ENCODE measurements at regions not wholly inside any gene's neighbourhood (a gene's known extent, or its start where the extent isn't known, plus 50 kb on each side); places are given as distances from the start of the nearest gene placed in this dataset.

DNA sequence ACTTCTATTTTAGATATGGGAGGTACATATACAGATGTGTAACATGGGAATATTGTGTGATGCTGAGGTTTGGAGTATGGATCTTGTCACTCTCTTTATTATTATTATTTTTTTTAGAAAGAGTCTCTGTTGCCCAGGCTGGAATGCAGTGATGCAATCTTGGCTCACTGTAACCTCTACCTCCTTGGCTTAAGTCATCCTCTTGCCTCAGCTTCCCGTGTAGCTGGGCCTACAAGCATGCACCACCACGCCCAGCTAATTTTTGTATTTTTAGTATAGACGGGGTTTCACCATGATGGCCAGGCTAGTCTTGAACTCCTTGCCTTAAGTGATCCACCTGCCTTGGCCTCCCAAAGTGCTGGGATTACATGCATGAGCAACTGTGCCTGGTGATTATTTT lies 138.4 kb upstream of the SLC28A3 start:
- ATAC-seq (ENCODE audit: low FRiP score) = no peak
- no peak for DNase-seq (ENCODE audit: low spot score)
- TF ChIP-seq, protein P1, sequence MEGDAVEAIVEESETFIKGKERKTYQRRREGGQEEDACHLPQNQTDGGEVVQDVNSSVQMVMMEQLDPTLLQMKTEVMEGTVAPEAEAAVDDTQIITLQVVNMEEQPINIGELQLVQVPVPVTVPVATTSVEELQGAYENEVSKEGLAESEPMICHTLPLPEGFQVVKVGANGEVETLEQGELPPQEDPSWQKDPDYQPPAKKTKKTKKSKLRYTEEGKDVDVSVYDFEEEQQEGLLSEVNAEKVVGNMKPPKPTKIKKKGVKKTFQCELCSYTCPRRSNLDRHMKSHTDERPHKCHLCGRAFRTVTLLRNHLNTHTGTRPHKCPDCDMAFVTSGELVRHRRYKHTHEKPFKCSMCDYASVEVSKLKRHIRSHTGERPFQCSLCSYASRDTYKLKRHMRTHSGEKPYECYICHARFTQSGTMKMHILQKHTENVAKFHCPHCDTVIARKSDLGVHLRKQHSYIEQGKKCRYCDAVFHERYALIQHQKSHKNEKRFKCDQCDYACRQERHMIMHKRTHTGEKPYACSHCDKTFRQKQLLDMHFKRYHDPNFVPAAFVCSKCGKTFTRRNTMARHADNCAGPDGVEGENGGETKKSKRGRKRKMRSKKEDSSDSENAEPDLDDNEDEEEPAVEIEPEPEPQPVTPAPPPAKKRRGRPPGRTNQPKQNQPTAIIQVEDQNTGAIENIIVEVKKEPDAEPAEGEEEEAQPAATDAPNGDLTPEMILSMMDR (IDR thresholded peaks at IDR 0.05) = no peak

DNA sequence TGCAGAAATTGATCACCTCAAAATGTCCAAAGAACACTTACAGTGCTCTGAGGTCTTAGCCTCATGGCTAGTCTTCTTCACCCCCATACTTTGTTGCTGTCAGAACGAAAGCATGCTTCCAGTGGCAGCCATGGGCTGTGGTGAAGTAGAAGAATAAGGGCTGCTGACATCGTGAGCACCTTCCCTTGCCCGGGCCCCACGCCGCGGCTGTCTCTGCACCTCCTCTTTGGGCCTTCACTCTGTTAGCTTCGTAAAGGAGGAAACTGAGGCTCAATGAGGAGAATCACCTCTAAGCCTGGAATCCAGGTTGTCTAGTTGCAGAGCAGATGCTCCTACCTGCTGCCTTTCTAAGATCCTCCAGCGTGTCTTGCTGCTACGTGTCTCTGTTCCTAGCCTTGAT lies 139.5 kb upstream of the SLC28A3 start:
- ATAC-seq (ENCODE audit: low FRiP score) = no peak
- no peak for DNase-seq (ENCODE audit: low spot score)
- TF ChIP-seq, protein P1 (IDR thresholded peaks at IDR 0.05) = no peak

DNA sequence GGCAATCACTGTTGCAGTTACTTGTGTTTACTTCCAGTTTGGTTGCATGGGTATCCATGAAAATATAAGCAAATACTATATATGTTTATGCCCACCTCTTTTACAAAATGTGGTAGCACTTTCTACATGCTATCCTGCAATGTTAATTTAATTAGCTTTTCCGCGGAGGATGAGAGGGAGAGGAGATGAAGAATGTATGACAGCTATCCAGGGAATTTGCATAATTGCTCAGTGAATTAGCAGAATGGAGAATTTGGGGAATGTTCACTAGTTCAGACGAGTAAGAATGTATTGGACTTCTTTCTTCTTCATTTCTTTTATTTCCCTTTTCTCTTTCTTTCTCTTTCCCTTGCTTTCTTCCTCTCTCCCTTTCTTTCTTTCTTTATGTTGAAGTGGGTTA lies 140.7 kb upstream of the SLC28A3 start:
- ATAC-seq (ENCODE audit: low FRiP score) (no peak), DNase-seq (ENCODE audit: low spot score) (no peak)
- TF ChIP-seq, protein P1 (IDR thresholded peaks at IDR 0.05) = no peak

DNA sequence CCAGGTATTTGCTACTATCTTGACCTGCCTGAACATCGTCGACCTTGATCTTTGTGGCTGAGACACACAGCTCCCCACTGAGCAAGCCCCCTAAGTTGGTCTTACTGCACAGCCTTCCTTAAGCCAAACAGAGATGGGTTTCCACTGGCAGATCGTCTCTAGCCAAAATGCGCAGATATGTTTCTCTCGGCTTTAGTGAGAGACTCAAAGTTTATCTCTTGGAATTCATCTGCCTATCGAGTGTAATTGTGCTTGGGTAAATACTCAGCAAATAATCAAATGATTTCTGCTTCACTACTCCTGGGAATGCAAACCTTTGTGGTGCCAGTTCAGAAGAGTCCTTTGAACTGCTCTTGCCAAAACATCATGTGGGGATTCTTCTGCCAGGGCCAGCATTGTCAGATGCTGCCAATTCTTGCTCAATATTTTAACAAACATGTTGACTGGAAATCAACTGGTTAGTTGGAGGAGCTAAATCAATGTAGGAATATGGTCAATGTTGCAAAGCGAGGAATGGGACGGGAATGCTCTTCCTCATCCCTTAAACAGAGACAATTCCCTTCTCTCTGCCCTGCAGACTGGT lies 141.2 kb upstream of the SLC28A3 start:
- TF ChIP-seq, protein P1 (IDR thresholded peaks at IDR 0.05) = no peak
- no peak for DNase-seq (ENCODE audit: low spot score)
- no peak for ATAC-seq (ENCODE audit: low FRiP score)

DNA sequence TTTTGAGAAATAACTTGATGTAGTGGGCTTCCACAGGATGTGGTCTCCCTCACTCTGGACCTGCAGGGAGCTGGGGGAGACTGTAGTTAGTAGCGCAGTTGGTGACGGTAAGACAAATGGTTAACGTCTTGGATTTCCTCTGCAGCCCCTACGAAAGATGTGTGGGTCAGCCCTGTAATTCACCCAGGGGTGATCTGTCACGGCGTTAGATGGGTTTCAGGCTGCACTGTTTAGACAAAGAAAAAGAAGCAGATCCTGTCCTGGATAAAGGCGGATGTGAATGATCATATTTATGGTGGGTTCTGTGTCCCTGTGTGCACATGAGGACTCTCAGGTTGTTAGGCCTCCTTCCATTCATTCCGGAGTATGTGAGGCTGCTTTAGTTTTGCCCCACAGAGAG lies 142.0 kb upstream of the SLC28A3 start:
- TF ChIP-seq, protein P1 (IDR thresholded peaks at IDR 0.05) = no peak
- no peak for ATAC-seq (ENCODE audit: low FRiP score)
- DNase-seq (ENCODE audit: low spot score) = no peak

DNA sequence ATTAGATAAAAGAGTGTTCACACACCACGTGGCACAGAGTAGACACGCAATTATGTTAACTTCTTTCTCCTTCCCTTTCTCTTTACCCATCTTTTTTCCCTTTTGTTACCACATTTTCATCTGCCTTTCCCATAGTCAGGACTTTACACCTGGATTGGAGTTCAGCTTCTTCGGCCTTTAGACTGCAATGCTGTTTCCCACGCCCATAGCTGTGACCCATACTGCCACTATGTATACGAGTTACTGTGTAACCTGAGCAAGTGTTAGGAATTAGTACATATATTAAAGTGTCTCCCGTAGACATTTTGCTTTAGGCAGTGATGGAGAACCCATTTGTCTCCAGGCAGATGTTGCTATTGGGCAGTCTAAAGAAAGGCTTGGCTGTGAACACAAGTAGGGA lies 143.6 kb upstream of the SLC28A3 start:
- ATAC-seq (ENCODE audit: low FRiP score) (no peak), DNase-seq (ENCODE audit: low spot score) (no peak)
- TF ChIP-seq, protein P1 (IDR thresholded peaks at IDR 0.05) = no peak

DNA sequence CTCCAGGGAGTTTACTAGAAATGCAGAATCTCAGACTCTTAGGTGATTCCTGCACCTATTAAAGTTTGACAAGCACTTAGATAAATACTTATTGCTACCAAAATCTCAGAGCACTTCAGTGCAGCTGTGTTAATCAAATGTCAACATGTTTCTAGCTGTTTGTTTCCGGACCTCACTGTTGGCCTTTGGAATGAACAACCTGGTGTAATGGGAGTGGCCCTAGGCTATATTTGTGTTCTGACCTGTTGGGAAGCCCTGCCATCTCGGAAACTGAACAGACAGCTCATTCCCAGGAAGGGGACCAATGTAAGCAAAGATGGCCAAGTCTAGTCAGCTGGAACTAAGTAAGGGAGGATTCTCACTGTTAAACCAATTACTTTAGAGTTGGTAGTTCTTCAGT lies 145.0 kb upstream of the SLC28A3 start:
- no peak for DNase-seq (ENCODE audit: low spot score)
- TF ChIP-seq, protein P1 (IDR thresholded peaks at IDR 0.05) = no peak
- no peak for ATAC-seq (ENCODE audit: low FRiP score)
